Neural crest cell (in vitro differentiated cells): ENCODE measurements at regions not wholly inside any gene's neighbourhood (a gene's known extent, or its start where the extent isn't known, plus 50 kb on each side); places are given as distances from the start of the nearest gene placed in this dataset.

Experiments used
- DNase-seq: peaks from one replicate; pipeline ENCODE4 v3.0.0; 2021; ENCODE audit warnings: low read depth, mixed read lengths, low spot score
- H3K27ac Mint-ChIP-seq: one replicate; pipeline ENCODE4 v1.8.0; 2021; ENCODE audit warnings: mild to moderate bottlenecking, mixed read lengths; ENCODE audit not compliant: unreplicated experiment
- H3K27me3 Mint-ChIP-seq: 2 replicates; pipeline ENCODE4 v1.8.0; 2021; ENCODE audit warnings: low read depth, mild to moderate bottlenecking, mixed read lengths
- H3K36me3 Mint-ChIP-seq: 2 replicates; pipeline ENCODE4 v1.8.0; 2021; ENCODE audit warnings: low read depth, mild to moderate bottlenecking, mixed read lengths
- H3K4me1 Mint-ChIP-seq: 2 replicates; pipeline ENCODE4 v1.8.0; 2021; ENCODE audit warnings: mixed read lengths
- H3K4me3 Mint-ChIP-seq: one replicate; pipeline ENCODE4 v1.8.0; 2021; ENCODE audit warnings: mild to moderate bottlenecking, mixed read lengths
- H3K9me3 Mint-ChIP-seq: 2 replicates; pipeline ENCODE4 v1.8.0; 2021; ENCODE audit warnings: mixed read lengths
- CTCF ChIP-seq: fragments of 200-600 bp; sonication (generic); conservative IDR thresholded peaks from 2 replicates; pipeline ENCODE4 v1.5.0; 2021; ENCODE audit warnings: antibody characterized with exemption, mild to moderate bottlenecking

GRCh38 chr2:195367809-195368208, 289.2 kb upstream of the SLC39A10 start:
- H3K9me3 Mint-ChIP-seq, result peaks cover 5% of the 10 kb centered on the region
- H3K27ac Mint-ChIP-seq, result no peak overlapping the region
- no peak overlapping the region for H3K4me3 Mint-ChIP-seq
- H3K36me3 Mint-ChIP-seq, result no peaks in the 10 kb centered on the region
- TF ChIP-seq CTCF, result no peak
- no peaks in the 10 kb centered on the region for H3K27me3 Mint-ChIP-seq
- no peaks in the 10 kb centered on the region for H3K4me1 Mint-ChIP-seq
- DNase-seq, result no peak

- Mint-ChIP-seq H3K4me1 (no peaks in the 10 kb centered on the region), H3K27ac (no peak overlapping the region), H3K36me3 (no peaks in the 10 kb centered on the region), H3K27me3 (no peaks in the 10 kb centered on the region), H3K4me3 (no peak overlapping the region), H3K9me3 (peaks cover 5% of the 10 kb centered on the region)
- no peak for TF ChIP-seq CTCF
- DNase-seq, result no peak
Observed at GRCh38 chr2:195364015-195364965, 292.7 kb upstream of the SLC39A10 start.

GRCh38 chr2:195363496-195363895, 293.5 kb upstream of the SLC39A10 start:
- Mint-ChIP-seq H3K36me3 (no peaks in the 10 kb centered on the region), H3K27ac (no peak overlapping the region), H3K9me3 (peaks cover 5% of the 10 kb centered on the region), H3K4me3 (no peak overlapping the region), H3K4me1 (no peaks in the 10 kb centered on the region), H3K27me3 (no peaks in the 10 kb centered on the region)
- no peak for TF ChIP-seq CTCF
- DNase-seq, result no peak

GRCh38 chr2:195360242-195360641, 296.8 kb upstream of the SLC39A10 start:
- no peak for TF ChIP-seq CTCF
- H3K9me3 Mint-ChIP-seq, result no peaks in the 10 kb centered on the region
- DNase-seq, result no peak

GRCh38 chr2:195359043-195359735, 297.8 kb upstream of the SLC39A10 start:
- H3K27ac Mint-ChIP-seq, result no peak overlapping the region
- H3K4me3 Mint-ChIP-seq, result no peak overlapping the region
- DNase-seq, result no peak
- no peaks in the 10 kb centered on the region for H3K9me3 Mint-ChIP-seq
- no peaks in the 10 kb centered on the region for H3K27me3 Mint-ChIP-seq
- no peaks in the 10 kb centered on the region for H3K4me1 Mint-ChIP-seq
- TF ChIP-seq CTCF, result no peak
- no peaks in the 10 kb centered on the region for H3K36me3 Mint-ChIP-seq

More at GRCh38 chr2:195360242-195360641, 296.8 kb upstream of the SLC39A10 start:
- Mint-ChIP-seq H3K4me1 (no peaks in the 10 kb centered on the region), H3K27ac (no peak overlapping the region), H3K36me3 (no peaks in the 10 kb centered on the region), H3K4me3 (no peak overlapping the region), H3K27me3 (no peaks in the 10 kb centered on the region)
